Kasumi-1 (cell line): ENCODE measurements at regions not wholly inside any gene's neighbourhood (a gene's known extent, or its start where the extent isn't known, plus 50 kb on each side); places are given as distances from the start of the nearest gene placed in this dataset.

Experiments
- DNase-seq, 2 experiments: peaks; one replicate each; lab custom pipeline; 2025; lab: John Stamatoyannopoulos, UW

DNA sequence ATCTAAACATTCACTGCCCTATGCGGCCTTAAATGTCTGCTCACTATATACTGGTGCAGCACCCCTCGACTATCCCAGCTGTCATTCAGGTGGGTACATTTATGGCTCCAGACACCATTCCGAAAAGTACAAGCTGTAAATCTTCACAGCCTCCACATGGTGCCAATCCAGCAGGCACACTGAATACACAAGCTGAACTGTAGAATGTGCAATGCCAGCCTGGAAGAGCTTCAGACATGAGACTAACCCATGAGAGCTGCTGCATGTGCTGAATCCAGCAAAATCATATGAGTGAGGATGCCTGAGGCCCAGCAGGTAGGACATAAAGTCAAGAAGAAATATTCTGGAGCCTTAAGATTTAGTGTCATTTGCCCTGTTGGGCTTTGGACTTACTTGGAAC lies 483.8 kb upstream of the GRIA1 start:
- no peak for DNase-seq

- no peak for DNase-seq
Observed at GRCh38 chr5:153014194-153014593, 476.3 kb upstream of the GRIA1 start.

- DNase-seq = no peak
Observed at GRCh38 chr5:153018121-153018520, 472.3 kb upstream of the GRIA1 start.

- DNase-seq = no peak
Observed at GRCh38 chr5:153030755-153031725, 459.4 kb upstream of the GRIA1 start.

DNA sequence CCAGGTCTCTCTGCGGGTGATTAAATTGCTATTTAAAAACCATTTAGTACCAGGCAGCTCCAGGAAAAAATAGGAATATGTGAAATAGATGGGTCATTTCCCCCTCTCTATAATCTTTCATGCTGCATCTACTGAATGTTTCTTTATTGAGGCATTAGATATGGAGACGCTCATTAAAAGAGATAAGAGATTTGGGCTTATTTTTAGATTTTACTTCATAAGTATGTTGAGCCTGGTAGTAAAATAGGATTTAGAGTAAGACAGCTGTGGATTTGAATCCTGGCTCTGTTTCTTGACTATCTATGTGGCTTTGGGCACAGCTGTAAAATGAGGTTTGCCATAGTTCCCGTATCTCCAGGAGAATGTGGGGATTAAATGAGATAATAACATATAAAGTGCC lies 451.0 kb upstream of the GRIA1 start:
- DNase-seq = no peak

GRCh38 chr5:153043886-153044285 lies 446.6 kb upstream of the GRIA1 start:
- no peak for DNase-seq

DNA sequence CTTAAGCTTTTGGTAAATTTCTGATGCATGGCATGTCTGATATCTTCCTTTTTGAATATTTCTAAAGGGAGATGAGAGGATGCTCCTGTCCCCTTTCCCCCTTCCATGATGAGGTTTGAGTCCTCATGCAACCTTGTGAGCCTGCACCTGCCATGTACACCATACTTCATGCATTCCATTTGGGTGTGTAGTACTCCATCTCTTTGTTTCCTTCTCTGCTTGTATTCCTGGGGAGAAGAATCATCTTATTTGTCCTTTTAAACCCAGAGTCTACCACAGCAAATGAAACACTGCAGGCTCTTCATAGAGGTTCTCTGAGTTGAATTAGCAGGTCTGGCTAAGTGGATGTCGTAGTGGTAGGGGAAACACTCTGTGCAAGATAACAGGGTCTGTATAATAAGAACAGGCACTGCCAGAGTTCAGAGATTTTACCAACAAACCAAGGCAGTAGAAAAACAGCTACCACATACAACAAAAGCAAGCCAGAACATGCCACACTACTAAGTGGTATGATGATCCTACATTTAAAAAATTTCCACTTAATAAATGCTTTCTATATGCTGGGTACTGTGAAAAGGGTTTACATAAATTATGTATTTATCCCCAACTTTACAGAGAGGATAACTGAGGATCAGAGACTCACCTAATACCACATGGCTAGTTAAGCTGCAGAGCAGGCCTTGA lies 439.8 kb upstream of the GRIA1 start:
- DNase-seq = no peak

DNA sequence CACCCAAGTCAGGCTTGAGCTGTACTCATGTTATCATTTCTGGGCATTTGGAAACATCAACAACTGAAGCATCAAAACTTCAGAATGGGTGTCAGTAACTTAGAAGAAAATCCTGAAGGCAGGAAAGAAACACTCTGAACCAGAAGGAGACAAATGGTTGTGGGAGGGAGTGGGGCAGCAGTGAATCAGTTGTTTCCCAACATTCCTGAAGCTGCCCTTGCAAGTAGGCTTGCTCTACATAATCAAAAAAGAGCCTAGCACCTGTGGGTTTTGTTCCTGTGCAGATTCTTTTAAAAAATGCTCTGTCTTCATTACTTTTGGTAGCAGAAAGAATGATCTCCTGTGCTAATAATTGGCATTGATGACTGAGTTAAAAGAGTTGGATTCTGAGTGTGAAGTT lies 424.2 kb upstream of the GRIA1 start:
- no peak for DNase-seq

DNA sequence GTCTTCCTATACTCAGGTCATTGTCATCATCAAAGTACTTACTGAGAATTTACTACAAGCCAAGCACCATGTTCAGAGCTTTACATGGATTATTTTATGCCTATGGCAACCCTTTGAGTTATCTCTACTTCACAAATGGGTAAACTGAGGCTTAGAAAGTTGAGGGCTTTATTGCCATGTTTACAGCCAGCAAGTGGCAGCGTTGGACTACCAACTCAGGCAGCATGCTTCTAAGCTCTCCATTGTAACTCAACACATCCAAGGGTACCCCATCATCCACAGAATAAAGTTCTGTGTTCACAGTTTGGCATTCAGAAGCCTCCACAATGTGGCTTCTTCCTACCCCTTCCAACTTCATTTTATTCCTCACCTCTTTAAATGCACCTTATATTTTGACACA lies 422.6 kb upstream of the GRIA1 start:
- no peak for DNase-seq

GRCh38 chr5:153079396-153079795 lies 411.1 kb upstream of the GRIA1 start:
- DNase-seq = no peak

- DNase-seq = no peak
Observed at GRCh38 chr5:153080940-153081339, 409.5 kb upstream of the GRIA1 start.

GRCh38 chr5:153081385-153081784 lies 409.1 kb upstream of the GRIA1 start:
- no peak for DNase-seq

DNA sequence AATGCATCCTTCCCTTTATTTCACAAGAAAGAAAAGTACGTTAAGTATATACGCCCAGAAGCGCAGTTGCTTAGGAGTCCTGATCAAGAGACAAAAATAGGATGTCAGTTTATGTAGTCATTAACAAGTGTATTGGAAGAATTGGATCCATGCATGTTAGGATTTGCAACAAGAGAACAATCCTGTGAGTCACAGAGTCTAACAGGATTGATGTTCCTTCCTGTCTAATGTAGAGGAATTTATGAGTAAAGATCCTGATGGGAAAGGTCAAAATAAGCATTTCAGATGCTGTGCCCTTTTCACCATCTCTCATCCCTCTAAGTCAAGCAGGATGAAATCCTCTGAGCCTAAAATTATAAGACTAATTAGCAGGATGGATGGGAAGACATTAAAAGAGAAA lies 406.0 kb upstream of the GRIA1 start:
- DNase-seq = no peak

GRCh38 chr5:153086486-153086885 lies 404.0 kb upstream of the GRIA1 start:
- no peak for DNase-seq

- DNase-seq = no peak
Observed at GRCh38 chr5:153088538-153088937, 401.9 kb upstream of the GRIA1 start.

GRCh38 chr5:153094333-153094732 lies 396.1 kb upstream of the GRIA1 start:
- DNase-seq = no peak

DNA sequence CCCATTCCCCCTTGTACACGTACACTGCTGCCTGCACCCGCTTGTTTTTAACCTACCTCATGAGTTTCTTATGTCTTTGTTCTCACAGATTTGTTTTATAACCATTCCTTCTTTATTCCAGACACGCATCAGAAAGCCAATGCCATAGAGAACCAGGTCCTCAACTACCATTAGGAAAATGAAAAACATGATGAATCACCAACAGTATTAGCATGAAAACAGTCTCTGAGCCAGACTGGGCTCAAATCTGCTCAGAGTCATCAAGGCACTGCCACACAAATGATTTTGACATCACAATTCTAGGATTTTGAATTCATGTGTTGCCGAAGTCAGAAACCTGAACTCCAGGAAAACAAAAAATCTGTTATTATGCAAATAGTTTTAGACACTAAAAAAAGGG lies 394.1 kb upstream of the GRIA1 start:
- no peak for DNase-seq

- DNase-seq = no peak
Observed at GRCh38 chr5:153099328-153099727, 391.1 kb upstream of the GRIA1 start.

DNA sequence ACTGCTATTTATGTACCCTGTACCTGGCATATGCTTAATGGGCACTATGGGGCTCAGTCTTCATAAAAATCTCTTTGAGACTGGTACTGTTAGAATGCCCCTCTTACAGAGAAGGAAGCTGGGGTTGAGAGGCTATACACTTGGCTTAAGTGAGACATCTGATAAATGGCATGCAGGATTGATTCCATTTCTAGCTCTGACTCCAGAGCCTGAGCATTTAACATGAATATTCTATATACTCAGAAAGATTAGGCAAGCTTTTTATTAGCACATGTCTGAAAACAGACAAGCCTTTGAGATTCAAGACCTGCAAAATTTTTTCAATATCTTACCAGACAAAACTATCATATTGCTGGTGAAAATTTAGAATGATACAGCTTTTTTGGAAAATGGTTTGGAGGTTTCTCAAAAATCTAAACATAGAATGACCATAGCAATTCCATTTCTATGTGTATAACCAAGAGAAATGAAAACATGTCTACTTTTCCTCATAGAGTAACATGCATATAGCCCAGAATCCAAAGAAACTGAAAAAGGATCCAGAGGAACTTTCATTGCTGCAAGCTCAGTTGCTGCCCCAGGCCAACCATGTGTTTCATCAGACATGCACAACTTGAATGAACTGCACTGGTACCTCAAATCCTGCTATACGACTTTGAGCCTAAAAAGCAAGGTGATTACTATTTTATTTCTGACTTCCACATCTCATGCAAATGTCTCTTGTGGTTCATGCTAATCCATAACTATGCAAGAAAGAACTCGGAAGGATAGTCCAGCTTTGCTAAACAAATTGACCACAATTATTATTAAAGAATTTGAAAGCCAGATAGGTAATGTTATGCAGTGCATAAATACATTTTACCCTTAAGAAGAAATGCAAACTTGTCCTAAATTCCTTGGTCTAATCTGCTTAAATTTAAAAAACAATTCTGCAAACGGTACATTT lies 389.0 kb upstream of the GRIA1 start:
- DNase-seq = no peak

DNA sequence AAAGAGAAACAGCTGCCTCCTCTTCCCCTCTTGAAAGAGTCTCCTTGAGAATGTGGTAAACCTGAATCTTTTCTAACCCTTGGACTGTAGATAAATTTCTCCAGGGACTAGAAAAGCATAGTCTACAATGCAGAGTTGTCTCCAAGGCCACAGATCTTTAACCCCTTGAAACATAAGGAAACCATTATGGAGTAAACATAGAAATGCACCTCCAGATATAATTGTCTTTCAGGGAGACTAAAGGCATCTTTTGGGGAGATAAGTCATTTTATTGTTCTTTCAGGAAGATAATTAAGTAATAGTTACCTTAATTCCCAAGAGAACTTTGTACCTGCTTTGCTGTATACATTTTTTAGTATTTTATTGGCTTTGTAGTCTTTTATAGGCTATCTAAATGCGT lies 373.6 kb upstream of the GRIA1 start:
- DNase-seq = no peak

- DNase-seq = no peak
Observed at GRCh38 chr5:153118018-153118417, 372.5 kb upstream of the GRIA1 start.

DNA sequence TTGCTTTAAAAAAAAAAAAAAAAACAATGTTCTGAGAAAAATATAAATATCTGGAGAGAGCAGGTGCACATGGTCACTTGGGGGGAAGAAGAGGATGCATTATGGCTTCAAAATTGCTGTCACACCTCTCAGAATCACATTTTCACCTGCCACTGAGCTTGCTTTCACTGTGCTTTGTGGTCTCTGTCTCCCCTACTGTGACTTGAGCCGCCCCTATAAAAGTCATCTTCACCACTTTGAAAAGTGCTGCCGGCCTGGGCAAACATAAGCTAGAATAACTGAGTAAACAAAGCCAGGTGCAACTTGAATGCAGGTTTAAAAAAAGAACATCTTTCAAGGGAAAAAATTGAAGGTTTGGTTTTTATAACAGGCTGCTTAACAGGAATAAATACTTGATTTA lies 368.1 kb upstream of the GRIA1 start:
- no peak for DNase-seq
